GM12872 (cell line): ENCODE measurements at regions not wholly inside any gene's neighbourhood (a gene's known extent, or its start where the extent isn't known, plus 50 kb on each side); places are given as distances from the start of the nearest gene placed in this dataset.

ENCODE experiments used
- CTCF ChIP-seq: IDR thresholded peaks from 3 replicates; pipeline ENCODE4 v1.5.1; 2011; ENCODE audit warnings: low read depth, mild to moderate bottlenecking, low read length, moderate library complexity; ENCODE audit not compliant: insufficient read depth

GRCh38 chr10:121648059-121648458 is 49.8 kb upstream of the FGFR2 start:
- TF ChIP-seq CTCF = no peak
